ENCODE measurements at regions not wholly inside any gene's neighbourhood (a gene's known extent, or its start where the extent isn't known, plus 50 kb on each side); places are given as distances from the start of the nearest gene placed in this dataset.

DNA sequence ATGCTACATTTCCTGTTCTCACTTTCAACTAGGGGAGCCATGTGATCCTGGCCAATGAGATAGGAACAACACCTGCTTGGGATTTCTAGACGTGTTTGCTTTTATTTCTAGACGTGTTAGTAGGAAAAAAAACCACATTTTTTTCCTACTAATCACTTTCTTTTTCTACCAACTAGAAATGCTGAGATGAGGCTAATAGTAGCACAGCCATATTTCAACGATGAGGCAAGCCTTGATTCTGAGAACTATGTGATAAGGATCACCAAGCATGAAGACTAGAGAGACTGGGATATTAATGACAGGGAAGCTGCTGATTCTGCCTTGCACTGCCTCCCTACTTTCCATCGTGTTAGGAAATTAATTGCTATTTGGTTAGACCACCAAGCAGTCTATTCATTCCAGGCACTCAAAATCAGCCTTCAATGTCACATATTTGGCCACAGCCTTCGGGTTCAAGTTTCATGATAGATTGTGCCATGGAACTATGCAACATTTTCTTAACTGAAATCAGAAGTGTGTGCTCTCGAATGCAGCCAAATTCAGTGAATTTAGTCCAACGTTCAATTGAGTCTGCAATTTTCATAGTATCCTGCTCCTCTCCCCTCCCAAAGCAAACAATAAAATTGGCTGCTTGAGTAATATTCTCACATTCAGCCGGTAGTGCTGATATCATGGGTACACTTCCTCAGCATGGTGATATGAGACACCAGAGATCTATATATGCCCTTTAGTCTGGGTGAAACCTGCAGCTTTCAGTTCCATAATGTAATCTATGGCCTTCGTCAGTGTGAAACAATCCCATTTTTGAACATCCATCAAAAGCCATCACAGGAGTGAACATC lies 98.1 kb downstream of the GPR37 start:
- TF ChIP-seq, protein P1, sequence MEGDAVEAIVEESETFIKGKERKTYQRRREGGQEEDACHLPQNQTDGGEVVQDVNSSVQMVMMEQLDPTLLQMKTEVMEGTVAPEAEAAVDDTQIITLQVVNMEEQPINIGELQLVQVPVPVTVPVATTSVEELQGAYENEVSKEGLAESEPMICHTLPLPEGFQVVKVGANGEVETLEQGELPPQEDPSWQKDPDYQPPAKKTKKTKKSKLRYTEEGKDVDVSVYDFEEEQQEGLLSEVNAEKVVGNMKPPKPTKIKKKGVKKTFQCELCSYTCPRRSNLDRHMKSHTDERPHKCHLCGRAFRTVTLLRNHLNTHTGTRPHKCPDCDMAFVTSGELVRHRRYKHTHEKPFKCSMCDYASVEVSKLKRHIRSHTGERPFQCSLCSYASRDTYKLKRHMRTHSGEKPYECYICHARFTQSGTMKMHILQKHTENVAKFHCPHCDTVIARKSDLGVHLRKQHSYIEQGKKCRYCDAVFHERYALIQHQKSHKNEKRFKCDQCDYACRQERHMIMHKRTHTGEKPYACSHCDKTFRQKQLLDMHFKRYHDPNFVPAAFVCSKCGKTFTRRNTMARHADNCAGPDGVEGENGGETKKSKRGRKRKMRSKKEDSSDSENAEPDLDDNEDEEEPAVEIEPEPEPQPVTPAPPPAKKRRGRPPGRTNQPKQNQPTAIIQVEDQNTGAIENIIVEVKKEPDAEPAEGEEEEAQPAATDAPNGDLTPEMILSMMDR (IDR thresholded peaks at IDR 0.05 in 4 of 5, conservative IDR thresholded peaks at IDR 0.05 in 1 of 5): no peak
- TF ChIP-seq POLR2A (IDR thresholded peaks at IDR 0.05): no peak
